HFFc6 (cell line): ENCODE measurements at regions not wholly inside any gene's neighbourhood (a gene's known extent, or its start where the extent isn't known, plus 50 kb on each side); places are given as distances from the start of the nearest gene placed in this dataset.

Source experiments
- DNase-seq: peaks from one replicate; pipeline ENCODE4 v3.0.0-alpha.2; 2018
- H3K27ac Mint-ChIP-seq: 2 replicates; pipeline ENCODE4 v1.8.0; 2020; ENCODE audit warnings: mild to moderate bottlenecking, mixed read lengths
- H3K27me3 Mint-ChIP-seq: 2 replicates; pipeline ENCODE4 v1.8.0; 2021; ENCODE audit warnings: mild to moderate bottlenecking, moderate library complexity, mixed read lengths; ENCODE audit not compliant: insufficient read depth
- H3K36me3 Mint-ChIP-seq: 2 replicates; pipeline ENCODE4 v1.8.0; 2021; ENCODE audit warnings: low read depth, mixed read lengths
- H3K4me1 Mint-ChIP-seq: 2 replicates; pipeline ENCODE4 v1.8.0; 2020; ENCODE audit warnings: low read depth, mixed read lengths
- H3K4me3 Mint-ChIP-seq: 2 replicates; pipeline ENCODE4 v1.8.0; 2020; ENCODE audit warnings: mild to moderate bottlenecking, moderate library complexity, mixed read lengths
- H3K9me3 Mint-ChIP-seq: 2 replicates; pipeline ENCODE4 v1.8.0; 2020; ENCODE audit warnings: mild to moderate bottlenecking, mixed read lengths
- CTCF ChIP-seq: fragments of 200-600 bp; sonication (generic); IDR thresholded peaks from 2 replicates; pipeline ENCODE4 v1.5.0; 2021; ENCODE audit warnings: antibody characterized with exemption, mild to moderate bottlenecking

- Mint-ChIP-seq H3K4me1 (peaks cover 6% of the 10 kb centered on the region), H3K27ac (no peak overlapping the region), H3K36me3 (no peaks in the 10 kb centered on the region), H3K27me3 (peaks cover 2% of the 10 kb centered on the region; the same call in 1 of the 2 replicates), H3K4me3 (no peak overlapping the region), H3K9me3 (no peaks in the 10 kb centered on the region)
- no peak for TF ChIP-seq CTCF
- no peak for DNase-seq
Measured at GRCh38 chrX:118249146-118249545, 96.8 kb upstream of the WDR44 start.

GRCh38 chrX:118250445-118250844 lies 95.5 kb upstream of the WDR44 start:
- TF ChIP-seq CTCF, result no peak
- no peaks in the 10 kb centered on the region for H3K36me3 Mint-ChIP-seq
- H3K27me3 Mint-ChIP-seq, result peaks cover 2% of the 10 kb centered on the region; the same call in 1 of the 2 replicates
- H3K9me3 Mint-ChIP-seq, result no peaks in the 10 kb centered on the region
- H3K4me1 Mint-ChIP-seq, result peaks cover 6% of the 10 kb centered on the region
- no peak for DNase-seq
- H3K27ac Mint-ChIP-seq, result no peak overlapping the region
- no peak overlapping the region for H3K4me3 Mint-ChIP-seq

DNA sequence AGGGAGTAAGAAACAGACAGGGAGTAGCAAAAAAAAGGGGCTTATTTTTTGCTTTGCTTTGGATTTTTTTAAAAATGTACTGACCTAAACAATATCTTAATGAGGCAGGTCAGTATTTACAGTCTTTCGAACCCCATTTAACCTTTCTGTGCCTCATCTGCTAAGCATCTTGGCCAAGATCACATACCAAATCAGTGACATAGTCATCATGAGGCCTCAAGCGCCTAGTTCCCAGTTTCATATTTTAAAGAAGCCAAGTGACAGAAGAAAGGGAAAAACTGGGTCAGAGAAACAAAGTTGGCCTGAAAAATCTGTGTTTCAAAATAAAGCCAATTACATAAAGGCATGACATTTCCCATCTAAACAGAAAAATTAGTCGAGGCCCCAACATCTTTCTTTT lies 94.6 kb upstream of the WDR44 start:
- no peaks in the 10 kb centered on the region for H3K9me3 Mint-ChIP-seq
- no peak for DNase-seq
- no peaks in the 10 kb centered on the region for H3K36me3 Mint-ChIP-seq
- no peak for TF ChIP-seq CTCF
- H3K4me1 Mint-ChIP-seq, result peaks cover 6% of the 10 kb centered on the region
- H3K4me3 Mint-ChIP-seq, result no peak overlapping the region
- peaks cover 2% of the 10 kb centered on the region; the same call in 1 of the 2 replicates for H3K27me3 Mint-ChIP-seq
- H3K27ac Mint-ChIP-seq, result no peak overlapping the region; the same call in 1 of the 2 replicates

DNA sequence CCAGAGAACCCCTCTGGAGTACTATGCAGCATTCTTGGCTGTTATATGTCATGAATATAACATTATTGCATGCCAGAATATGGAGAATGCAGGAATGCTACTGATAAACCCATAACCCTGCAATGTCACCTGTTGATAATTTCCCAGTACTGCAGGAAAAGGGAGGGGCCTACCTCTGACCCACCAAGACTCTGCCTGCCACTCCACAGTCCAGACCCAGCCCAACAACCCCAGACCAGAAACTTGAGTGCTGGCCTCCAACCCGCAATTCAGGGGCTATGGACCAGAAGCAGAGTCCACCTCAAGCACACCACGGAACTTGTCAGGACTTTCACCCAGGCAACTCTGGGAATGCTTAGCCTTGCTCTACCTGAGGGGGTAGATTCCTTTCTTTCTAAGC lies 92.9 kb upstream of the WDR44 start:
- Mint-ChIP-seq H3K4me1 (peaks cover 6% of the 10 kb centered on the region), H3K9me3 (no peaks in the 10 kb centered on the region), H3K36me3 (no peaks in the 10 kb centered on the region), H3K4me3 (no peak overlapping the region), H3K27ac (no peak overlapping the region), H3K27me3 (peaks cover 2% of the 10 kb centered on the region; the same call in 1 of the 2 replicates)
- DNase-seq, result no peak
- no peak for TF ChIP-seq CTCF

- H3K27me3 Mint-ChIP-seq, result peaks cover 6% of the 10 kb centered on the region
- peaks cover 6% of the 10 kb centered on the region for H3K4me1 Mint-ChIP-seq
- H3K9me3 Mint-ChIP-seq, result no peaks in the 10 kb centered on the region
- H3K4me3 Mint-ChIP-seq, result no peak overlapping the region
- peak; percentile 77 for TF ChIP-seq CTCF
- H3K36me3 Mint-ChIP-seq, result no peaks in the 10 kb centered on the region
- DNase-seq, result peak; percentile 11
- H3K27ac Mint-ChIP-seq, result no peak overlapping the region
Measured at GRCh38 chrX:118254611-118255010, 91.3 kb upstream of the WDR44 start.

DNA sequence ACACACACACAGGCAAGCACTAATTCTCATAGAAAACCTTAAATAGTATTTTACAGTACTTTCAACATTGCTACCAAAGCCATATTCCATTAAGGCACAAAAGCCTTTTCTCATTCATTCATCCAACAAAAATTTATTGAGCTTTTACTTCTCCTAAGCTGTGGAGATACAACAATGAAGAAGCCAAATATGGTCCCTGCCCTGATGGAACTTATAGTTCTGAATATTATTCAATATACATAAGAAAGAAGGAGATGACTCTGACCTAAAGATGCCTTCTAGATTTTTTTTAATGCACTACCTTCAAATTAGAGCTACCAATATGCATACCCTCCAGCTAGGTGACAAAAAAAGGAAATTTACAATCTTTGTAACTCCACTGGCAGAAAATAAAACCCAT lies 90.0 kb upstream of the WDR44 start:
- Mint-ChIP-seq H3K4me3 (no peak overlapping the region), H3K27ac (no peak overlapping the region), H3K27me3 (peaks cover 5% of the 10 kb centered on the region), H3K36me3 (no peaks in the 10 kb centered on the region), H3K9me3 (no peaks in the 10 kb centered on the region), H3K4me1 (peaks cover 6% of the 10 kb centered on the region)
- no peak for DNase-seq
- no peak for TF ChIP-seq CTCF
